ENCODE measurements at regions not wholly inside any gene's neighbourhood (a gene's known extent, or its start where the extent isn't known, plus 50 kb on each side); places are given as distances from the start of the nearest gene placed in this dataset.
A peak's percentile ranks its signal among the peaks of the same experiment; 100 is the strongest.

- 76 to 80% methylated on average over 30 of the region's 30 CpGs for WGBS, 2 donors
- DNase-seq (no peak), ATAC-seq (ENCODE audit: insufficient read depth, low FRiP score) (no peak)
Measured at GRCh38 chr22:27310966-27311697, 490.4 kb downstream of the MN1 start.

GRCh38 chr22:27311698-27312550 is 489.6 kb downstream of the MN1 start:
- 31 to 43% methylated on average over 16 of the region's 16 CpGs for WGBS, 2 donors
- H3K36me3 ChIP-seq (ENCODE audit: control insufficient read depth in 4 of 4, insufficient read depth in 4 of 4, low read length in 4 of 4), result no peaks in the 10 kb centered on the region
- peaks cover 0 to 18% (median 6%) of the 10 kb centered on the region in 5 donors for H3K4me1 ChIP-seq (ENCODE audit: control insufficient read depth in 5 of 5, insufficient read depth in 5 of 5, low read length in 5 of 5)
- H3K9me3 ChIP-seq (ENCODE audit: control insufficient read depth in 4 of 4, insufficient read depth in 3 of 4, low read length in 3 of 4), result peaks cover 0 to 7% (median 0%) of the 10 kb centered on the region in 4 donors
- peak in 2 of 3 donors; percentile 15 to 40 for DNase-seq
- H3K9ac ChIP-seq (ENCODE audit: insufficient read depth in 1 of 2, low read length in 2 of 2), result no peak overlapping the region
- no peak for ATAC-seq (ENCODE audit: insufficient read depth, low FRiP score)
- H3K27ac ChIP-seq (ENCODE audit: low read depth in 1 of 2, low read length in 1 of 2), result no peak overlapping the region
- TF ChIP-seq, protein P1, sequence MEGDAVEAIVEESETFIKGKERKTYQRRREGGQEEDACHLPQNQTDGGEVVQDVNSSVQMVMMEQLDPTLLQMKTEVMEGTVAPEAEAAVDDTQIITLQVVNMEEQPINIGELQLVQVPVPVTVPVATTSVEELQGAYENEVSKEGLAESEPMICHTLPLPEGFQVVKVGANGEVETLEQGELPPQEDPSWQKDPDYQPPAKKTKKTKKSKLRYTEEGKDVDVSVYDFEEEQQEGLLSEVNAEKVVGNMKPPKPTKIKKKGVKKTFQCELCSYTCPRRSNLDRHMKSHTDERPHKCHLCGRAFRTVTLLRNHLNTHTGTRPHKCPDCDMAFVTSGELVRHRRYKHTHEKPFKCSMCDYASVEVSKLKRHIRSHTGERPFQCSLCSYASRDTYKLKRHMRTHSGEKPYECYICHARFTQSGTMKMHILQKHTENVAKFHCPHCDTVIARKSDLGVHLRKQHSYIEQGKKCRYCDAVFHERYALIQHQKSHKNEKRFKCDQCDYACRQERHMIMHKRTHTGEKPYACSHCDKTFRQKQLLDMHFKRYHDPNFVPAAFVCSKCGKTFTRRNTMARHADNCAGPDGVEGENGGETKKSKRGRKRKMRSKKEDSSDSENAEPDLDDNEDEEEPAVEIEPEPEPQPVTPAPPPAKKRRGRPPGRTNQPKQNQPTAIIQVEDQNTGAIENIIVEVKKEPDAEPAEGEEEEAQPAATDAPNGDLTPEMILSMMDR (IDR thresholded peaks at IDR 0.05; ENCODE audit: control extremely low read depth, extremely low read depth), result no peak
- peaks cover 0 to 7% (median 4%) of the 10 kb centered on the region in 3 donors for H3K27me3 ChIP-seq (ENCODE audit: control insufficient read depth in 3 of 3, insufficient read depth in 3 of 3, low read length in 2 of 3)
- H3K4me3 ChIP-seq, result no peak overlapping the region

More at GRCh38 chr22:27310966-27311697, 490.4 kb downstream of the MN1 start:
- Histone ChIP-seq H3K4me3 (no peak overlapping the region), H3K4me1 (ENCODE audit: control insufficient read depth in 5 of 5, insufficient read depth in 5 of 5, low read length in 5 of 5) (peaks cover 0 to 18% (median 6%) of the 10 kb centered on the region in 5 donors), H3K27ac (ENCODE audit: low read depth in 1 of 2, low read length in 1 of 2) (no peak overlapping the region), H3K9ac (ENCODE audit: insufficient read depth in 1 of 2, low read length in 2 of 2) (no peak overlapping the region), H3K36me3 (ENCODE audit: control insufficient read depth in 4 of 4, insufficient read depth in 4 of 4, low read length in 4 of 4) (no peaks in the 10 kb centered on the region), H3K9me3 (ENCODE audit: control insufficient read depth in 4 of 4, insufficient read depth in 3 of 4, low read length in 3 of 4) (peaks cover 0 to 7% (median 0%) of the 10 kb centered on the region in 4 donors), H3K27me3 (ENCODE audit: control insufficient read depth in 3 of 3, insufficient read depth in 3 of 3, low read length in 2 of 3) (peaks cover 0 to 7% (median 4%) of the 10 kb centered on the region in 3 donors)
- TF ChIP-seq, protein P1 (IDR thresholded peaks at IDR 0.05; ENCODE audit: control extremely low read depth, extremely low read depth), result no peak

GRCh38 chr22:27312565-27312964 is 489.0 kb downstream of the MN1 start:
- no peak overlapping the region for H3K4me3 ChIP-seq
- H3K27me3 ChIP-seq (ENCODE audit: control insufficient read depth in 3 of 3, insufficient read depth in 3 of 3, low read length in 2 of 3), result peaks cover 0 to 7% (median 4%) of the 10 kb centered on the region in 3 donors
- peaks cover 0 to 18% (median 6%) of the 10 kb centered on the region in 5 donors for H3K4me1 ChIP-seq (ENCODE audit: control insufficient read depth in 5 of 5, insufficient read depth in 5 of 5, low read length in 5 of 5)
- TF ChIP-seq, protein P1 (IDR thresholded peaks at IDR 0.05; ENCODE audit: control extremely low read depth, extremely low read depth), result no peak
- no peak overlapping the region for H3K9ac ChIP-seq (ENCODE audit: insufficient read depth in 1 of 2, low read length in 2 of 2)
- H3K27ac ChIP-seq (ENCODE audit: low read depth in 1 of 2, low read length in 1 of 2), result no peak overlapping the region
- H3K9me3 ChIP-seq (ENCODE audit: control insufficient read depth in 4 of 4, insufficient read depth in 3 of 4, low read length in 3 of 4), result peaks cover 0 to 7% (median 0%) of the 10 kb centered on the region in 4 donors
- 88 to 93% methylated on average over 8 of the region's 8 CpGs for WGBS, 2 donors
- ATAC-seq (ENCODE audit: insufficient read depth, low FRiP score), result no peak
- H3K36me3 ChIP-seq (ENCODE audit: control insufficient read depth in 4 of 4, insufficient read depth in 4 of 4, low read length in 4 of 4), result no peaks in the 10 kb centered on the region
- DNase-seq, result no peak

All from lung (tissue), 11 donors.